H1 (cell line): ENCODE measurements at regions not wholly inside any gene's neighbourhood (a gene's known extent, or its start where the extent isn't known, plus 50 kb on each side); places are given as distances from the start of the nearest gene placed in this dataset.

Experiments used
- CTCF ChIA-PET: fragments of 300-600 bp; sonication (Branson Sonifier 250); formaldehyde crosslinking; loops from one replicate; lab custom pipeline; 2021; ENCODE audit not compliant: partially characterized antibody; lab: Charles Lee
- POLR2A ChIA-PET: fragments of 300-600 bp; sonication (Branson Sonifier 250); formaldehyde crosslinking; loops from one replicate; lab custom pipeline; 2021; ENCODE audit warnings: inconsistent platforms; ENCODE audit not compliant: partially characterized antibody; lab: Charles Lee
- DNase-seq, 2 experiments: peaks; one replicate each; pipeline versions ENCODE4 v3.0.0 to v3.0.0-alpha.2; 2010 to 2022; ENCODE audit warnings: low spot score in 2 of 2, low read depth in 1 of 2, mixed read lengths in 1 of 2
- FAIRE-seq: peaks from 2 replicates; lab custom pipeline; 2011; peaks lifted over from hg19 to GRCh38; lab: Jason Lieb, UNC
- H2AFZ ChIP-seq: 2 replicates; pipeline ENCODE4 v1.8.1; 2012; ENCODE audit warnings: low read length, inconsistent platforms
- H2AK5ac ChIP-seq: 2 replicates; pipeline ENCODE4 v1.6.1; 2013; ENCODE audit warnings: low read depth, low read length
- H2BK120ac ChIP-seq: replicated peaks from 2 replicates; pipeline ENCODE3; 2013; ENCODE audit warnings: low read depth, low read length, inconsistent platforms
- H2BK12ac ChIP-seq: 2 replicates; pipeline ENCODE4 v1.6.1; 2013; ENCODE audit warnings: low read depth, low read length
- H2BK15ac ChIP-seq: 2 replicates; pipeline ENCODE4 v1.6.1; 2013; ENCODE audit warnings: low read length
- H2BK20ac ChIP-seq: 2 replicates; pipeline ENCODE4 v1.6.1; 2013; ENCODE audit warnings: low read length
- H2BK5ac ChIP-seq: 2 replicates; pipeline ENCODE4 v1.6.1; 2013; ENCODE audit warnings: low read depth, low read length
- H3K14ac ChIP-seq: 2 replicates; pipeline ENCODE4 v1.6.1; 2013; ENCODE audit warnings: inconsistent platforms; ENCODE audit not compliant: insufficient read length
- H3K18ac ChIP-seq: 2 replicates; pipeline ENCODE4 v1.6.1; 2013; ENCODE audit warnings: low read length; ENCODE audit errors: extremely low read depth
- H3K23ac ChIP-seq: 2 replicates; pipeline ENCODE4 v1.6.1; 2013; ENCODE audit warnings: inconsistent platforms; ENCODE audit not compliant: insufficient read length
- H3K23me2 ChIP-seq: 2 replicates; pipeline ENCODE4 v1.6.1; 2013; ENCODE audit warnings: low read depth, low read length
- H3K27ac ChIP-seq: 2 replicates; pipeline ENCODE4 v1.6.1; 2011; ENCODE audit warnings: low read depth, low read length, inconsistent platforms
- H3K27me3 ChIP-seq, 4 experiments: replicated peaks in 1 of 4; 1 replicate in 1 of 4; 2 replicates in 3 of 4; pipeline versions ENCODE4 v1.6.1 to v1.8.1; 2011 to 2013; ENCODE audit warnings: low read length in 3 of 4, mild to moderate bottlenecking in 3 of 4, inconsistent platforms in 2 of 4, mixed read lengths in 2 of 4, moderate library complexity in 1 of 4; ENCODE audit not compliant: control insufficient read depth in 3 of 4, insufficient read depth in 3 of 4; ENCODE audit errors: extremely low read depth in 1 of 4
- H3K36me3 ChIP-seq, 4 experiments: 2 replicates each; pipeline versions ENCODE4 v1.6.1 to v1.8.1; 2011 to 2013; ENCODE audit warnings: mild to moderate bottlenecking in 4 of 4, low read length in 3 of 4, moderate library complexity in 2 of 4, control low read depth in 1 of 4, inconsistent platforms in 1 of 4; ENCODE audit not compliant: insufficient read depth in 4 of 4, control insufficient read depth in 2 of 4
- H3K4ac ChIP-seq: replicated peaks from 2 replicates; pipeline ENCODE3; 2013; ENCODE audit warnings: low read length, low read depth, mixed read lengths, inconsistent platforms; ENCODE audit not compliant: insufficient read length
- H3K4me1 ChIP-seq, 4 experiments: replicated peaks in 1 of 4; 1 replicate in 1 of 4; 2 replicates in 3 of 4; pipeline versions ENCODE4 v1.6.1 to v1.8.1; 2011 to 2013; ENCODE audit warnings: low read length in 3 of 4, inconsistent platforms in 2 of 4, mixed read lengths in 1 of 4; ENCODE audit not compliant: insufficient read depth in 4 of 4, control insufficient read depth in 3 of 4
- H3K4me2 ChIP-seq, 2 experiments: 2 replicates each; pipeline versions ENCODE4 v1.6.1 to v1.8.1; 2011 to 2013; ENCODE audit warnings: low read depth in 2 of 2, low read length in 2 of 2, control low read depth in 1 of 2, inconsistent platforms in 1 of 2, mild to moderate bottlenecking in 1 of 2; ENCODE audit not compliant: insufficient read depth in 1 of 2
- H3K4me3 ChIP-seq, 4 experiments: fragments of 200-600, 300-600 bp in 1 of 4; sonication (generic), shearing (Covaris generic), sonication (Bioruptor Twin) in 1 of 4; 2 replicates each; pipeline versions ENCODE4 v1.5.1 to v1.8.1; 2011 to 2016; ENCODE audit warnings: low read length in 4 of 4, low read depth in 3 of 4, control low read depth in 2 of 4, inconsistent platforms in 2 of 4, mild to moderate bottlenecking in 2 of 4, mixed read lengths in 1 of 4, moderate library complexity in 1 of 4; ENCODE audit not compliant: insufficient read depth in 2 of 4; ENCODE audit errors: extremely low read depth in 1 of 4
- H3K56ac ChIP-seq: replicated peaks from 2 replicates; pipeline ENCODE3; 2013; ENCODE audit warnings: low read depth, mild to moderate bottlenecking, mixed read lengths, low read length, inconsistent platforms; ENCODE audit not compliant: insufficient read length
- H3K79me1 ChIP-seq: 2 replicates; pipeline ENCODE4 v1.6.1; 2013; ENCODE audit warnings: low read depth, low read length, control low read depth
- H3K79me2 ChIP-seq, 2 experiments: 2 replicates each; pipeline versions ENCODE4 v1.6.1 to v1.8.1; 2012 to 2013; ENCODE audit warnings: low read length in 2 of 2, mild to moderate bottlenecking in 2 of 2, inconsistent platforms in 1 of 2; ENCODE audit not compliant: insufficient read depth in 2 of 2, control insufficient read depth in 1 of 2
- H3K9ac ChIP-seq, 4 experiments: replicated peaks in 1 of 4; 1 replicate in 1 of 4; 2 replicates in 3 of 4; pipeline versions ENCODE4 v1.6.1 to v1.8.1; 2011 to 2013; ENCODE audit warnings: low read depth in 3 of 4, low read length in 3 of 4, control low read depth in 2 of 4, mild to moderate bottlenecking in 2 of 4, moderate library complexity in 2 of 4, inconsistent platforms in 1 of 4; ENCODE audit errors: extremely low read depth in 1 of 4
- H3K9me3 ChIP-seq, 2 experiments: 2 replicates each; pipeline versions ENCODE4 v1.6.1 to v1.8.1; 2012 to 2013; ENCODE audit warnings: mild to moderate bottlenecking in 2 of 2, moderate library complexity in 2 of 2, control low read depth in 1 of 2, inconsistent platforms in 1 of 2, low read depth in 1 of 2, low read length in 1 of 2, mixed read lengths in 1 of 2; ENCODE audit not compliant: insufficient read depth in 2 of 2
- H4K20me1 ChIP-seq, 2 experiments: replicated peaks in 1 of 2; 2 replicates each; pipeline versions ENCODE3 to v1.8.1; 2011 to 2013; ENCODE audit warnings: inconsistent platforms in 2 of 2, low read length in 2 of 2, mild to moderate bottlenecking in 1 of 2; ENCODE audit not compliant: insufficient read depth in 2 of 2, control insufficient read depth in 1 of 2
- H4K5ac ChIP-seq: 2 replicates; pipeline ENCODE4 v1.6.1; 2013; ENCODE audit warnings: low read length, low read depth, mixed read lengths, inconsistent platforms; ENCODE audit not compliant: insufficient read length
- H4K8ac ChIP-seq: 2 replicates; pipeline ENCODE4 v1.8.0; 2013; ENCODE audit warnings: mild to moderate bottlenecking, moderate library complexity, low read length, inconsistent platforms; ENCODE audit not compliant: insufficient read depth; ENCODE audit errors: extremely low read depth
- H4K91ac ChIP-seq: replicated peaks from 2 replicates; pipeline ENCODE3; 2013; ENCODE audit warnings: low read length, mixed read lengths, inconsistent platforms; ENCODE audit not compliant: insufficient read length
- CBX5 ChIP-seq: fragments of 300-800, 300-1000 bp; sonication (generic); IDR thresholded peaks from 2 replicates; pipeline ENCODE4 v1.7.1; 2016; ENCODE audit warnings: antibody characterized with exemption, low read length, low read depth
- CEBPB ChIP-seq: IDR thresholded peaks from 2 replicates; pipeline ENCODE4 v1.6.1; 2012; ENCODE audit warnings: low read depth, low read length
- JUND ChIP-seq: IDR thresholded peaks from 2 replicates; pipeline ENCODE4 v1.6.1; 2011; ENCODE audit warnings: mild to moderate bottlenecking, improper control_type of control experiment, low read length
- NRF1 ChIP-seq: IDR thresholded peaks from 2 replicates; pipeline ENCODE4 v1.6.1; 2011; ENCODE audit warnings: mild to moderate bottlenecking, low read depth, low read length, improper control_type of control experiment
- RAD21 ChIP-seq, 2 experiments: IDR thresholded peaks in 1 of 2; conservative IDR thresholded peaks in 1 of 2; 2 replicates each; pipeline ENCODE4 v1.6.1; 2011; ENCODE audit warnings: low read depth in 2 of 2, low read length in 2 of 2, improper control_type of control experiment in 1 of 2, inconsistent platforms in 1 of 2, mild to moderate bottlenecking in 1 of 2, moderate library complexity in 1 of 2
- SRF ChIP-seq: IDR thresholded peaks from 2 replicates; pipeline ENCODE4 v1.6.1; 2011; ENCODE audit warnings: mild to moderate bottlenecking, low read depth, low read length, moderate library complexity
- TAF1 ChIP-seq: IDR thresholded peaks from 2 replicates; pipeline ENCODE4 v1.6.1; 2011; ENCODE audit warnings: mild to moderate bottlenecking, low read depth, low read length
- TCF12 ChIP-seq: IDR thresholded peaks from 2 replicates; pipeline ENCODE4 v1.6.1; 2011; ENCODE audit warnings: low read depth, mild to moderate bottlenecking, low read length
- WGBS, 2 experiments: shearing (Covaris generic) in 1 of 2; methylation state at CpG; one replicate each; pipeline versions ENCODE4 v1.1.6 to v1.1.7; 2013 to 2015; ENCODE audit warnings: low lambda C conversion rate in 2 of 2, mixed read lengths in 2 of 2, inconsistent platforms in 1 of 2, low coverage in 1 of 2, missing lambda C conversion rate in 1 of 2; ENCODE audit not compliant: insufficient replicate concordance in 2 of 2, insufficient coverage in 1 of 2, insufficient read length in 1 of 2; ENCODE audit errors: extremely low coverage in 1 of 2, missing lambda C conversion rate in 1 of 2; 5-methylcytosine and 5-hydroxymethylcytosine counted together

- Histone ChIP-seq H2BK12ac (no peak overlapping the region), H3K36me3 (no peaks in the 10 kb centered on the region), H2BK5ac (no peak overlapping the region), H3K4me1 (no peaks in the 10 kb centered on the region), H3K4me3 (no peak overlapping the region), H3K79me1 (no peaks in the 10 kb centered on the region), H3K79me2 (no peaks in the 10 kb centered on the region), H3K18ac (no peak overlapping the region), H4K20me1 (no peaks in the 10 kb centered on the region), H3K27me3 (no peaks in the 10 kb centered on the region), H3K4ac (no peak overlapping the region), H3K27ac (no peak overlapping the region), H3K23ac (no peak overlapping the region), H2AFZ (no peak overlapping the region), H2BK120ac (no peak overlapping the region), H2BK15ac (no peak overlapping the region), H4K91ac (no peak overlapping the region), H4K8ac (no peak overlapping the region), H2BK20ac (no peak overlapping the region), H3K4me2 (no peak overlapping the region), H3K9me3 (no peaks in the 10 kb centered on the region), H4K5ac (no peak overlapping the region), H3K9ac (no peak overlapping the region), H2AK5ac (no peak overlapping the region), H3K14ac (no peak overlapping the region), H3K23me2 (no peaks in the 10 kb centered on the region), H3K56ac (no peak overlapping the region)
- FAIRE-seq (no peak), DNase-seq (no peak)
- ChIA-PET POLR2A (no interaction called here), CTCF (interaction anchor here (1.6 kb wide), 1 partner anchor 21 kb away, joined by 5 read pairs; no protein-coding TSS in a partner anchor)
- 97% methylated on average over 4 of the region's 4 CpGs; no CpG with 5 or more reads in 1 of the 2 experiments for WGBS, 2 experiments
- TF ChIP-seq TAF1 (no peak), NRF1 (no peak), RAD21 (IDR thresholded peaks at IDR 0.05 in 1 of 2, conservative IDR thresholded peaks at IDR 0.05 in 1 of 2; ENCODE audit: low read depth in 2 of 2, low read length in 2 of 2) (no peak), SRF (no peak), TCF12 (no peak), CBX5 (no peak), JUND (no peak), CEBPB (peak; percentile 60; the same call in 1 of the 2 replicates)
These were observed 1791.5 kb downstream of the PLA2G4A start for GRCh38 chr1:188620236-188620635.
